ENCODE measurements at regions not wholly inside any gene's neighbourhood (a gene's known extent, or its start where the extent isn't known, plus 50 kb on each side); places are given as distances from the start of the nearest gene placed in this dataset.

- Histone ChIP-seq H3K9ac (replicated peaks; ENCODE audit: extremely low read depth, insufficient read depth, low read length) (no peak overlapping the region), H3K4me2 (ENCODE audit: insufficient read depth, low read length) (no peak overlapping the region), H3K4me1 (ENCODE audit: control insufficient read depth, extremely low read depth, insufficient read depth, low read length) (no peaks in the 10 kb centered on the region), H3K4me3 (replicated peaks in 1 of 3; ENCODE audit: insufficient read depth in 1 of 3, low read depth in 1 of 3, low read length in 3 of 3) (no peak overlapping the region), H4K20me1 (replicated peaks; ENCODE audit: control insufficient read depth, extremely low read depth, insufficient read depth, low read length) (no peaks in the 10 kb centered on the region), H3K9me1 (replicated peaks; ENCODE audit: control insufficient read depth, extremely low read depth, insufficient read depth, low read length) (no peaks in the 10 kb centered on the region), H3K36me3 (ENCODE audit: control insufficient read depth in 2 of 2, extremely low read depth in 1 of 2, insufficient read depth in 2 of 2, low read length in 2 of 2) (no peaks in the 10 kb centered on the region), H3K27ac (ENCODE audit: insufficient read depth, low read depth, low read length) (no peak overlapping the region), H3K27me3 (ENCODE audit: control insufficient read depth in 2 of 2, insufficient read depth in 2 of 2, low read length in 2 of 2) (no peaks in the 10 kb centered on the region), H3K9me3 (replicated peaks; ENCODE audit: control insufficient read depth, insufficient read depth, low read length) (peaks cover 3% of the 10 kb centered on the region), H3K79me2 (ENCODE audit: control insufficient read depth, insufficient read depth, low read length) (no peaks in the 10 kb centered on the region), H2AFZ (ENCODE audit: low read depth, low read length) (no peak overlapping the region)
- intact Hi-C loops (cut with micrococcal nuclease) (no loop called here), dilution Hi-C loops (cut with MboI; ENCODE audit: extremely low pct_ligation_motif_present, low sequenced_read_pairs) (no loop called here)
- FAIRE-seq = no peak
- TF ChIP-seq POLR2A (IDR thresholded peaks at IDR 0.05; ENCODE audit: low read depth, low read length) = no peak
- no peak for TF ChIP-seq GATA2 (IDR thresholded peaks at IDR 0.05; ENCODE audit: insufficient read depth, insufficient read length, low read depth, low read length)
- TF ChIP-seq EZH2 (IDR thresholded peaks at IDR 0.05; ENCODE audit: borderline replicate concordance, low read depth, low read length, severe bottlenecking) = no peak
- no peak for TF ChIP-seq MYC (IDR thresholded peaks at IDR 0.05; ENCODE audit: low read depth, low read length)
- TF ChIP-seq JUN (IDR thresholded peaks at IDR 0.05; ENCODE audit: borderline replicate concordance, insufficient read depth, insufficient read length, low read depth) = no peak
- no peak for TF ChIP-seq MAX (IDR thresholded peaks at IDR 0.05; ENCODE audit: insufficient read depth, insufficient read length)
- TF ChIP-seq FOS (IDR thresholded peaks at IDR 0.05; ENCODE audit: borderline replicate concordance, insufficient read depth, low read length) = no peak
- no peak for TF ChIP-seq POLR2AphosphoS5 (IDR thresholded peaks at IDR 0.05; ENCODE audit: insufficient read depth, low read depth, low read length)
- no peak for TF ChIP-seq CTCF (IDR thresholded peaks at IDR 0.05; ENCODE audit: extremely low read depth in 1 of 2, insufficient read depth in 1 of 2, low read depth in 1 of 2, low read length in 2 of 2)
- ChIA-PET POLR2A (no interaction called here), CTCF (no interaction called here)
- no TSS peak for BruUV-seq (replicated peaks)
- DNase-seq (ENCODE audit: low read depth, low spot score) = no peak
These were observed 617.0 kb downstream of the RNF144B start for GRCh38 chr6:19004176-19004575.

Data from endothelial cell of umbilical vein (primary cell).